SIG-M5 treated with dmso at 0.1 percent for 504 hours (cell line): ENCODE measurements at regions not wholly inside any gene's neighbourhood (a gene's known extent, or its start where the extent isn't known, plus 50 kb on each side); places are given as distances from the start of the nearest gene placed in this dataset.

ENCODE experiments used
- DNase-seq: peaks from one replicate; lab custom pipeline; 2025; ENCODE audit not compliant: unreplicated experiment; lab: John Stamatoyannopoulos, UW

GRCh38 chr10:4354382-4354812, 471.6 kb upstream of the AKR1E2 start:
- DNase-seq: no peak

- no peak for DNase-seq
Observed at GRCh38 chr10:4353964-4354363, 472.0 kb upstream of the AKR1E2 start.

GRCh38 chr10:4353059-4353655, 472.9 kb upstream of the AKR1E2 start:
- no peak for DNase-seq

DNA sequence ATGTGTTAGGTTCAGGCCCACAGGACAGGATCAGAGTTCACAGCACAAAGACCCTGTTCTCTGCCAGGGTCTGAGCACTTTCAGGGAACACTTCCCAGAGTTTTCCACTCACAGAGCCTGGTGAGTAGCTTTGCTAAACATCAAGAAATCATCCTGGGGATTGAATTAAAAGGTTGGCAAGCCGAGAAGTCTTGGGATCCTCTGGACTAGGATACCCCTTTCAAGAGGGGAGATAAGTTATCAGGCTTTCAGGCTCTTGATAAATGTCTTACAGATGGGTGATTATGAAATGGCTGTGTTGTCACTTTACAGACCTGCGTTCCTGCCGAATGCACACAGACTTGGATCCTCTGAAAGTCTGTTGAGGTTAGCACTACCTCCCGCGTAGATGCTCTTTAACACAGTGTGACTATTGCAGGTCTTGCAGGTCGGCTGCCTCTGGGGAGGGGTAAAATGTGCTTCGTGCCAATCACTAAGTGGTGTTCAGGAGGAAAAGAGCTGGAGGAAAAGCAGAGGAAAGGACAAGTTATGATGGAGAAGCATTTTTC, 473.5 kb upstream of the AKR1E2 start:
- DNase-seq: no peak

DNA sequence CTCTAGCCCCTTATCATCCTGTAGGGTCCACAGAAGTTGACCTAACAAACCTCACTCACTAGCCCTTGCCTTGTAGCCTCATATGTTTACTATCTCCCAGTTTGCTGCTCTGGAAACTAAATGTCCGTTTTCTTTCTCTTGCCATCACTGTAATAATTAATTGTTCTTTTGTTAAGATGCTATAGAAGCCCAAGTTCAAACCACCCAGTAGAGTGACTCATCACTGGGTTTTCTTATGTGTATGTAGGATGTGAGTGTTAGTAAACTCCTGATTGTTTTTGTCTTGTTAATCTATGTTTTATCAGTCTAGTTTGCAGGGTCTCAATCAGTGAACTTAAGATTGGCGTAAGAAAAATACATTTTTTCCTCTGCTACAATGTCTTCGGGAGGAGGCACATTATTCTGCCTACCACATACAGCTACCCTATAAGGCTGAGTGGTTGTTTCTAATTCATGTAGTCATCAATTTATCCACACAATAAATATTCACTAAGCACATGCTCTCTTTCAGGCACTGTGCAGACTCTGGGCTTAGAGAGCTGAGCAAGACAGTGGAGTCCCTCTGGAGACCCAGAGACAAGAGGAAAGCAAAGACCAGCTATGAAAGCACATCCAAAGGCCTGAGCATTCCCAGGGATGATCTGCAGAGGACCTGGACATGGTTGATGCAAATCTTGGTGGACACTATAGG, 474.1 kb upstream of the AKR1E2 start:
- no peak for DNase-seq

DNA sequence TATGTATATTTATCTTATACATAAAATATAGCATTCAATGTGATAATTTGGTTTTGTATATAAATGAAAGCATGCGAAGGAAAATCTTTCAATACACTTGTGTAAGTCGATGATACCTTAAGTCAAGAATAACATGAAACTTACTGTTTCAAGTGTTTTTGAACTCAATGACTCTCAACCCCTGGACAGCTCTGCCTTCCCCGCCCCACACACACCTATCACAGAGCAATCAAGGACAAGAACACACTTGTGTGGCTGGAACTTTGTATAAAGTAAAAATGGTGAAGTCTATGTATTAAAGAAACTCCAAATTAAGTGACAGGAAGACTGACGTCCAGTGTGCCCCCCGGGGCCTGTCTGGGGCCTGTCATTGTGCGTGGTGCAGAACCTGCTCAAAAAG, 478.6 kb upstream of the AKR1E2 start:
- no peak for DNase-seq

DNA sequence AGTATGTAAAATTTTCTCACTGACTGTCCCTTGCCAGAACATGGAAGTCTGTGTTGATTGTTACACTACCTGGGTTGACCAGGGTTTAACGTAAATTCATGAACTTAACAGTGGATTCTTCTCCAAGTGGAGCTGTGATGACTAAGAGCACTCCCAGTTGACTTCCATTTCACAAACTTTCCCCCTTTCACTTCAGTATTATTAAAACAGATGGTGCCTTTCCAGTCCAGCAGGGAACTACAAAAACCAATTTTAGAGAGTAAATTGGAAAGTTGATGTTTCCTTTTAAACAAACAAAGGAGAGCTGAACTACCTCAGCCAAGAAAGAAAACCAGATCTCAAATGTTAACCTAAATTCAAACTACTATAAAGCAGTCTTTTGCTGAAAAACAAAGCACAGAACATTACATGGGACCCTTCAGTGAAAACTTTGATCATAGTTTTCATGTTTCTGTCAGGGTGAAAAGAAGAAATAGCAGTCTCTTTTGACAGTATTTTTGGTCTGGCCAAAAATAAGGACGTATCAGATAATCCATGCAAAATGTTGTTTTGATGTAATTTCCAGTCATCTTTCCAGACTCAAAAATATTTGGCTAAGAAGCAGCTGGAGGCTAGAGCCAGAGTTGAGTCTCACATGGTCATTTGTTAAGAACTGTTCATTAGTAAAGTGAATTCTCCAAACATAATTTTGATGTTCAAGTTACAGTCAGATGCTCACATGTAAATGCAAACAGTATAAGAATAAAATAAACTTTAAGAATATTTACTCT, 479.9 kb upstream of the AKR1E2 start:
- no peak for DNase-seq

DNA sequence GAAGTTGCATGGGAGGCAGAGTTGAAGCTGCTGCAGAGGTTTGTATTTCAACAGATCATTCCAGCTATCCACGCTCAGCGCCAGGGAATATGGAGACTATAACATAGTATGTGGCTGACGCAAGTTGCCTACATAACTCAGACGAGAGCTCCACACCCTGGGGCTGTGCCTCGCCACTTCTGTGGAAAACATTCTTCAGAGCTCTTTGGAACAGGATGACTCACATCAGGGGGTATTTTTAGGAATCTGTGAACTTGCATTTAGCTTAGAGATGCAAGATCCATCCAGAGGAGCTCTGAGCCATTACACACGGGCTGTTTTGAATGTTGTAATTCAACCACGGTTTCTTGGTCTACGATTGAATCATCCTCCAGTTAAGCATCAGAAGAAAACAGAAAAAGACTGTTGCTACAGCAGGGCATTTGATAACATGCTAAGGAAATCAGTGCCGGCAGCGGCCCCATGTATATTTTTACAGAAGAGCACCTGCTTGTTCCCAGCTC, 481.5 kb upstream of the AKR1E2 start:
- DNase-seq: peak; percentile 11

GRCh38 chr10:4343873-4344272, 482.1 kb upstream of the AKR1E2 start:
- DNase-seq: no peak

DNA sequence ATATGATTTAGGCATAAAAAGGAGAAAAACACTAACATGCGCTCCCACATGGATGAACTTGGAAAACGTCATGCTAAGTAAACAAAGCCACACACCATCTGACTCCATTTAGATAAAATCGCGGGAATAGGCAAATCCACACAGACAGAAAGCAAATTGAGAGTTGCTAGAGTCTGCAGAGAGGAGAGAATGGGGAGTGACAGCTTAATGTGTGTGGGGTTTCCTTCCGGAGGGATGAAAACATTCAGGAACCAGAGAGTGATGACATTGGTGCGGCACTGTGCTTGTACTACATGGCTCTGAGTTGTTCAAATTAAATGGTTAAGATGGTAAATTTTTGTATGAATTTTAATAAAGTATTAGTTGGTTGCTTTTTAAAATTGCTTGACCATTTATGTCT, 482.9 kb upstream of the AKR1E2 start:
- no peak for DNase-seq

DNA sequence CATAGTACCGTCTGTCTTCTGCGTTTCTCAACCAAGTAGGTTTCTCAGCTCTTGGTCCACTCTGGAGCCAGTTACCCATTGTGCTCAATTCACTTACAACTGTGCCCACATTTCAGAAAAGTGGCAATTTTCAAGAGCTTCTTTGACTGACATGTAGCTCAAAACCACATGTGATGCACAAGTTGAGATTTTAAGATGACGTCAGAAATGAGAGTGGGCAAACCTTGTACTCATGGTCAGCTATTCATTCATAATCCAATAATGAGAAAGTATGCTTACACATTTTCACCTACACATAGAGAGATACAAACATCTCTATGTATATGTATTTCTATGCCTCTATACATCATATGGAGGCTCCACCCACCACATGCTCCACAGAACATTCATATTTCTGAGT, 487.2 kb upstream of the AKR1E2 start:
- DNase-seq: no peak

- no peak for DNase-seq
Observed at GRCh38 chr10:4337563-4337962, 488.4 kb upstream of the AKR1E2 start.

DNA sequence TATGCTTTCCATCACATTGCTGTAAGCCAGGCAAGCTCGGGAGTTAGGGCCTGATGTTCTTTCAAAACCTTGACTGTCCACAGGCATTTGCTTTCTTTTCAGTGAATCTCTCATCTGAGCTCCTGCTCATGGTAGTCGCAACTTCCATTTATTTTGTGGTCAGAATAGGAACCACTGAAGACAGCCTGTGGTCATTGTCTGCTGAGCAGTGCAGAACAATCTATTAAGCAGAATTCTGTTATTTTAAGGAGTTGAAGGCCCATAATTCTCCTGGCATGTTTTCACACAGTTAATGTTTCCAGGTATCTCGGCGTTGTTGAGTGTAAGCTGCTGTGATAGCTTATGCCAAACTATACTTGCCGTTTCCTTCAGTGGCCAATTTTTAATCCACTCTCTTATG, 491.1 kb upstream of the AKR1E2 start:
- no peak for DNase-seq

GRCh38 chr10:4334015-4334414, 492.0 kb upstream of the AKR1E2 start:
- no peak for DNase-seq

DNA sequence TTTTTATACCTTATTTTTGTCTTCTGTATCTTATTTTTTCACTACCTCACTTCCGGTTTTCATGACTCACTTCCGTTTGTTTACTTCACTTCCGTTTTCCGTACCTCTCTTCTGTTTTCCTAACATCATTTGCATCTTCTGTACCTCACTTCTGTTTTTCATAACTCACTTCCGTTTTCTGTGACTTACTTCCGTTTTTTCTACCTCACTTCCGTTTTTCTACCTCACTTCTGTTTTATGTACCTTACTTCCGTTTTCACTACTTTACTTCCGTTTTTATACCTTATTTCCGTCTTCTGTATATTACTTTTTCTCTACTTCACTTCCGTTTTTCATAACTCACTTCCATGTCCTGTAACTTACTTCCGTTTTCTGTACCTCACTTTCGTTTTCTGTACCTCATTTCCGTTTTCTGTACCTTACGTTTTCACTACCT, 492.5 kb upstream of the AKR1E2 start:
- peak; percentile 67 for DNase-seq

DNA sequence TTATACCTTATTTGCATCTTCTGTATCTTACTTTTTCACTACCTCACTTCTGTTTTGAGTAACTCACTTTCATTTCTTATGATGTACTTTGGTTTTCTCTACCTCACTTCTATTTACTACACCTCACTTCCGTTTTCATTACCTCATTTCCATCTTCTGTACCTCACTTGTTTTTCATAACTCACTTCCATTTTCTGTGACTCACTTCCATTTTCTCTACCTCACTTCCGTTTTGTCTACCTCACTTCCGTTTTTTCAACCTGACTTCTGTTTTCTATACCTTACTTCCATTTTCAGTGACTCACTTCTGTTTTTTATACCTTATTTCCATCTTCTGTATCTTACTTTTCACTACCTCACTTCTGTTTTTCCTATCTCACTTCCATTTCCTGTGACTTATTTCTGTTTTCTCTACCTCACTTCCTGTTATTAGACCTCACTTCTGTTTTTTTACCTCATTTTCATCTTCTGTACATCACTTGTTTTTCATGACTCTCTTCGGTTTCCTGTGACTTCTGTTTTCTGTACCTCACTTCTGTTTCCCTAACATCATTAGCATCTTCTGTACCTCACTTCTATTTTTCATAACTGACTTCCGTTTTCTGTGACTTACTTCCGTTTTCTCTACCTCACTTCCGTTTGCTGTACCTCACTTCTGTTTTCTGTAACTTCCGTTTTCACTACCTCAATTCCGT, 493.1 kb upstream of the AKR1E2 start:
- DNase-seq: peak; percentile 67

DNA sequence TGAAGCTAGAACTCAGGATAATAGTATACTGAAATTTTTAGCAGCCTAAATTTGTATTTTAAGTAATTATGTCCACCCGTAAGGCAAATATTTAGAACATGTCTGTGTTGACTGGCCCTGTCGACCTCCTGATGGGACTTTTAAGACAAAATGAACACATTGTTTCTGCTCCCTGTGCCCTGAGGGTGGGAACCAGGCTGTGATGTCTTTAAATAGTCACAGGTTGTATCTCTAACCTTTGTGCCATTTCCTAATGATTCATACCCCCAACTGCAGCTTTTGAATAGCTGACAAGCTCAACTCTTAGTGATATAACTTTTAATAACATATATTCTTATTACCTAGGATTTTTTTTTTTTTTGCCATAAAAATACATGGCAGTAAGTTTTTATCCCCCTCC, 494.9 kb upstream of the AKR1E2 start:
- no peak for DNase-seq

DNA sequence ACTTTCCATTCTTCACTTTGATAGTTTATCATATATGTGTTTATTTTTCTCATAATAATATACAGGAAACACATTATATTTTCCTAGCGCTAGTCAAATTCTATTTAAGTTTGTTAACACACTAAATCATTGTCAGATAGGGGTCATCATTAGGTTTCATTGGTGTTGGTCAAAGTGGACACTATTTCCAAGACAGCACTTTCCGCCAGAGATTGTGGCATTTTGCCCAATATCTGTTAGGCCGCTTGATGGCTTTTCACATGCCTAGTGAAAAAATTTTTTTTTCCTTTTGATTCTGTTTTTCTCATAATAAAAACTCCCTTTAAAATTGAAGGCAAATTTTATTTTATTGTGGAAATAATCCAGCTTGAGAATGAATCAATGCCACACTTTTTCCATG, 495.4 kb upstream of the AKR1E2 start:
- no peak for DNase-seq

DNA sequence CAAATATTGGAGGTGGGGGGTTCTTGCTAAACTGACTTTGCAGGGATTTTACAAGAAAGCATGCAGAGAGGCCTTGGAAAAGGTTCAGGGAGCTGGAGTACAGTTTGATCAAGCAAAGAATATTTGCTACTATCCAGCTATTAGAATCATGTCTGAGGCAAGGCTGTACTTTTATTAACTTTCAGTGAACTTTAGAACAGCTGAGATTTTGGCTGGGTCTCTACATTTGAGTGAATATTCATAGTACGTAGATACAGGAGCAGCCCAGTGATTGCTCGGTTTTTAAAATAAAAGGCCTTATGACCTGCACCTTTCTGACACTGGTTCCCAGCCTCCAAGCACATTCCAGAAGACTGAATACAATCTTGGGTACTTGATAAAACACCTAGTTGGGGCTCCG, 496.8 kb upstream of the AKR1E2 start:
- no peak for DNase-seq

- DNase-seq: no peak
Observed at GRCh38 chr10:4326647-4327046, 499.4 kb upstream of the AKR1E2 start.

- no peak for DNase-seq
Observed at GRCh38 chr10:4319870-4320367, 506.1 kb upstream of the AKR1E2 start.
